NAMALWA (cell line): ENCODE measurements at regions not wholly inside any gene's neighbourhood (a gene's known extent, or its start where the extent isn't known, plus 50 kb on each side); places are given as distances from the start of the nearest gene placed in this dataset.
"Not testable (repeated sequence)": the region's sequence is repeated elsewhere in the genome, so short reads cannot be mapped to it uniquely, and the experiment has no call there.

Experiments
- DNase-seq: peaks from one replicate; pipeline ENCODE4 v3.0.0-alpha.2; 2015; ENCODE audit warnings: low spot score

DNA sequence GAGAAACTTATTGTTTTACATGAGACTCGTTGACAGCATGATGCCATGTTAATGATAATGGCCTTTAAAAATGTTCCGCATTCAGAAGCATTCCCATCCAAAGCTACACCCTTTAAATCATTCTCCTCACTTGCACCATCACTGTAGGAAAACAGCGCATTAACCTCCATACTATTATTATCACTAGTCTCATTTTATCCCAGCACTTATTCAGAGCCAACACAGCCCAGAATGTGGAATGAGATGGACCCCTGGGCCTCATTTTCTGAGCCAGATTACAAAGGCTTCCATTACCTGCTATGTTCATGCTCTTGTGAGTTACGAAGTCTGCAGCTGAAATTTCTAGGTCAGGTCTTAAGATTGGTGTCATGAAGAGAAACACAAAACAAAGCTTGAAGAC lies 159.4 kb downstream of the HS3ST3A1 start:
- DNase-seq: no peak

DNA sequence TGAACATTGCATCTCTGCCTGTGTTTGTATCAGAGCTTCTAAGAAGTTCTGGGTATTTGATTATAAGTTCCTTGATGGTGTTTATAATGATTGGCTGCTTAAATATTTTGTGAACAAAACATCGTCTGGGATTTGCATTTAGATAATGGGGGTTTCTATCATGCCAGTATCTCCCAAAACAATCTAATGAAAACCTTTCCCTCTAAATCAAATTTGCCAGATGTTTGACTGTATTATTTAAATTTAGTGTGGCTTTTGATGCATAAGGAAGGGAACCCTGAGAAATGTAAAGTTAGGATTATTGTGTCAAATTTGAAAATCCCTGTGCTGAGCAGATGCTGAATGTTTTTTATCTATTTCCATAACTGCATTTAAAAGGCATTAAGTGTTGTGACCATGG lies 159.9 kb downstream of the HS3ST3A1 start:
- DNase-seq: no peak

DNA sequence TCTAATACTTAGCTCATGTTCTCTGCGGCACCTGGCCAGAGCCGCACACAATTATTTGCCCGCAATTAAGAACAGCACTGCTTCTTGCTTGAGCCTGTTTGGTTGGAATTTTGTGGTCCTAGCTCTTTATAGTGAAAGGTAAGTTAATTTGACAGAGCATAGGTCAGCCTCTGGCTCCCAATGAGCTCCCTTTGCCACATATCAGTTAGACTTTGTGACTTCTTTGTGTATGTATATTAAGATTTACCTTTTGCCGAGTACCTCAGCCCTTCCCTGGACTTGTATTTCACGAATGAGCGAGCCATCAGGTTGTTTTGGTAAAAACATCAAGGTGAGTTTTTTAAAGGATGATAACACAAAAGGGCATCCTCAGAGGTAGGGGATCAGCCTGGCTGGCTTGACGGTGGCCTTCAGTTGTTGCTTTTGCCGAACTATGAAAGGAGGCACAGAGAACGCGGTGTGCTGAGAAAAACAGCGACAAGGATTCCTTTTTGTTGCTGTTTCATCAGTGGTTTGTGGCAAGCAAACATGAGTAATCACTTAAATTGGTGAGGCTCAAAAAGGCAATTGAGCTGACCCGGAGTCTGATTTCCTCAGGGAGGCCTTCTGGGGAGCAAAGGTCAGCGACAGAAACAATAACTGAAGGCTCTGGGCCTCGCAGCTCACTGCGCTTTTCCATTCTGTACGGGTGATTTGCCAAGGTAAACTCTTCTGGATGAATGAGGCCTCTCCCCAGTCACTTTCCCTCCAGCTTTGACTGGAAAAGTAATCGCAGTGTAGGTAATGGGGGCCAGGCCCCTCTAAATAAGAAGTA lies 163.6 kb downstream of the HS3ST3A1 start:
- DNase-seq: no peak

DNA sequence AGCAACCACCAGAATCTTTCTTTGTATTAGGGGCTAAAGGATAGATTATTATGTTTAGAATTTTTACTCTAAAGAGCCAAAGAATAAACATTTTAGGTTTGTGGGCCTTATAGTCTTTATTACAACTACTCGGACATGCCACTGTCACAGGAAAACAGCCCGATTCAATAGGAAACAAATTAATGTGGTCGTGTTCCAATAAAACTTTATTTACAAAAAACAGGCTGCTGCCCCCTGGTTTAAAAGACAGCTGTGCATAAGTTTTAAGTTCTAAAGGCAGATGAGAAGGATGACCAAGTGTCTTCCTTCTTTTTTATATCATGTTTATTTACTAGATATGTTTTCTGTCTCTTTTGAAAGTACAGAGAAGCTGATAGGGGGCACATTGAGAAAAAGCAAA lies 166.5 kb downstream of the HS3ST3A1 start:
- DNase-seq: no peak

DNA sequence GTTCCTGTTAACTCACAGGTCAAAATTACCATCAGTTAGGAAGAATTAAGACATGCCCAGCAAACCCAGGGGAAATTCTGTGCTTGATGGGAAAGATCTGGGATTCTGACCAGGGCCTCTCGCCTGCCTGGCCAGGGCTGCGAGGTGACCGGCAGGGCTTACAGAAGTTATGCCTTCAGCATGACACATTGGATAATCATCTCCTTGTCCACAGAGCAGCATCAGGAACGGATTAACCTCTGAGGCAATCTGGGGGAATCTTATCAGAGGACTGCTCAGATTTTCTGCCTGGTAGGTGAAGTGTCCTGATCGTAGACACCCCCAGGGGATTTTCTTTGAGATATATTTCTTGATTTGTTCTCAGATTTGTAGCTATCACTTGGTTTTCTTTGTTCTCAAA lies 172.5 kb downstream of the HS3ST3A1 start:
- no peak for DNase-seq

DNA sequence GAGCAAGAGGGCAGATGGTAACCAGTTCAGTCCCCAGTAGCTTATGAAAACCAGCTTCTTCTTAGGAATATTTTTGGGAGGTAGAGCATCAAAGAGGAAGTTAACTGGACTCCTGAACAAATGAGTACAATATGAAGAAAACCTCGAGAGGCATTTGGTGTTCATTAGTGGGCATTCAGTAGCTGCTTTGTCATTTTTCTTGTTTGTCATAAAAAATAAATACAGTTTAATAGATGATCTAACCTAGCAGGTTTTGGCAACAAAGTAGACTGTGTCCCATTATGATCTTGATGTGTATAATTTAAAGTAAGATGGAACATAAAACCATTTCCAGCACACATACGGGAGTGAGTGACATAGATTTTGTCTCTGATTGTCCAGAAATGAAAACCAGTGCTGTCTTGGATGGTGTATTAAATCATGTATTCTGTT lies 173.1 kb downstream of the HS3ST3A1 start:
- no peak for DNase-seq

DNA sequence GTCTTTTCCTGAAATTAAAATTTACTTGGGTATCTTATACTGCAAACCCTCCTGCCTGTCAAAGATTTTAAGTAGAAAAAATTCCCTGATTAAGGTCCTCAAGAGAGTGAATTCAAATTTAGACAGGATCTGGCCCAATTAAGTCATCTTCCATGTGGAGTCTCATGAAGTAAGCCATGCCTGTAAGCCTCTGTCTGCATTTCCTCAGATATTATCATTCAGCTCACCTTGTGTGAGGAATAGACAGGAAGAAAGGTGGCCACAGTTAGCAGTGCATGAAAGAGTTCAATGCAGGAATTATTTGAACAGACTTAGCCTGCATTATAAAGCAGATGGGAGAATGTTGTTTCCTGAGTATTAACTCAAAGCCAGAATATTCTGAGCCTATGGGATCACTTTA lies 174.7 kb downstream of the HS3ST3A1 start:
- no peak for DNase-seq

DNA sequence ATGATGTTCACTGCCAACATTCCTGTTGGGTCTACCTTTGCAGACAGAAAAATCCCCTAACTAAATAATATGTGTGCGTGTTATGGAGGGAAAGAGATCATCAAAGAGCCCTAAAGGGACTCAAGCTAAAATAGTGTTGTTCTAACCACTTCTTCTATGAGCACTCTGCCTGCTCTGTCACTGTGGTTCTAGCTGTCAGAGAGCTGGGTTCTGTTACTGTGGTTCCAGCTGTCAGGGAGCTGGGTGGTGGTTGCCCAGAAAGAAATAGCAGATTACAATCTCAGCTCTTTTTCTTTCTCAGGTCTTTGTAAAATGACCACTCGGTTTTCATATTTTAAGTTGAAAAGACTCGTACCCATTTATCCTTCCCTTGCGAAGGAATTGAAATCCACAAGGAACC lies 176.3 kb downstream of the HS3ST3A1 start:
- no peak for DNase-seq

DNA sequence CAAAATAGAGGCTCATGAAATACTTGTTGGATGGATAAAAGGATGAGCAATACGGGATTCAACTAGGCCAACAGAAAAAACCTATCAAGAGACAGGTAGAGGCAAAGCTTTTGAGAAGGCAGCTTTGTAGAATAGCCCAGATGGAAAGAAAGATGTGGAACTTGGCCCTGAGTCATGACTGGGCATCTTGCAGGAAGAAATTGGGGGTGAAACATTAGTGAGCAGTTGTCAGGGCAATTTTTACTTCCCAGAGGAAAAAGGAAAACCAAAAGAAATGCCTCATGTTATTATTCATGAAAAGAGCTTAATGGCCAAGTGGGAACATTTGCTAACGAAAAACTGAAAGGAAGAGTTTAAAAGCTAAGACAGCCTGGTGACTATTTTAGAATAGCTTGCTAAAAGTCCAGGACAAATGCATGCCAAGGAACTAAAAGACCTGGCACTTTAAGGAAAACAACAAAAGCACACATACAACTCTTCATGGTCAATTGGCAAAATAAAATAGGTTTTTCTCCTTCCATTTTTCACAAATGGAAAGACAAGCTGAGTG lies 180.1 kb downstream of the HS3ST3A1 start:
- DNase-seq: no peak

DNA sequence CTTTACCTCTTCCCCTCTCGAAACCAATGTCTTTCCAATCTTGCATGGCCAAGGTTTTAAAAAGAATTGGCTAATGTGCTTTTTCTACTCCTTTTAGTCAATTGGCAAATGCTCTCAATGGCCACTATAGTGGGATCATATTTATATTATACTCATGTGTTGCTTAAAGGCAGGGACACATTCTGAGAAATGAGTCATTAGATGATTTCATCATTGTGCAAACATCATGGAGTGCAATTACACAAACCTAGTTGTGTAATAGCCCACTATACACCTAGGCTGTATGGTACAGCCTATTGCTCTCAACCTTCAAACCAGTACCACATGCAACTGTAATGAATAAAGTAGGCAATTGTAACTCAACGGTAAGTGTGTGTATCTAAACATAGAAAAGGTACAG lies 180.9 kb downstream of the HS3ST3A1 start:
- DNase-seq: no peak

DNA sequence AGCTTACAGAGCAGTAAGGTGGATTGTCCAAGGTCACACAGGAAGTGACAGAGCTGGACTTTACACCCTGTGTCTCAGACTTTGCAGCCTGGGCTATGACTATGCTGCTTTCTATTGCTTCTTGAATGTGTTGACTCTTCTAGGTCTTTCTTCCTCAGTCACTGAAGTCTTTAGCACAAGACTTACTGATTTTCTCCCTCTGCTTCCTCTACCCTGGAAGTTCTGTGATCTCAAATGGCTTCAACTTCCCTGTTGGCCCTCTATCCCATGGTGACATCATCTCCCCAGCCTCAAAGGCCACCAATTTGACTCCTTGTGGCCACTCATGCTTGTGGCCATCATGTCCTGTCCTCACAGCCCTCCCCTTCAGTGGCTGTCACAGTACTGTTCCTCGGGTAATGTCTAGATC lies 181.3 kb downstream of the HS3ST3A1 start:
- no peak for DNase-seq

DNA sequence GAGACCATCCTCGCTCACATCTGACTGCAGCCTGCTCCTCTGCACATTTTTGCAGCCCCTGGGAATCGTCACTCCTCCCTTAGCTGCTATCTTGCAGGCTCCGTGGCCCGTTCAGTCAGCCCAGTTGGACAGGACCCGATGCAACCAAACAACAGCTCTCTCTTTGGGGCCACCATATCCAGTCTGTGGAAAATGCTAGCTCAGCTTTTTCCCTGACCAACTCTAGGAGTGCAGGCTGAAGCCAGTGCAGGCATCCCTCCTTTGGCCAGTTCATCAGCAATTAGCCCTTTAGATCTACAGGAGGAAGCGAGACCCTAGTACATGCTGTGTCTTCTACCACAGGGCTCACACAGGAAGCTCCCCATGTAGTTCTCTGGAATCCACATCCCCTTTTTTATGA lies 182.1 kb downstream of the HS3ST3A1 start:
- DNase-seq: no peak

DNA sequence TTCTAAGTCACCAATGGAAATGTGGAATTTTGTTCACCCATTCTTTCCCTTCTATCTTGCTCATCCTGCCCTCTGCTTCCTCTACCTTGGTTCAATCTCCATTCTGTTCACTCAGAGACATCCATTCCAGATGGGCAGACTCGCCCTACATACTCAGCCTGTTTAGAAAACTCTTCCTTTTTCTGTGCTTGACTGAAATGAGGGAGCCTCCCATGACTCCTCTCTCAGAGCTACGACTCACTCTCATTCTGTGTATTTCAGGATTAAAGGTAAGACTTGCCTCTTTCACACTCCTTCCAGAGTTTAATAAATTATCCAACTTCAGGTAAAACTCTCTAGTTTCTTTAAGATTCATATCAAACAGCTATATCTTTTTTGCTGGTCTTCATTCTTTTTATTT lies 182.8 kb downstream of the HS3ST3A1 start:
- no peak for DNase-seq

DNA sequence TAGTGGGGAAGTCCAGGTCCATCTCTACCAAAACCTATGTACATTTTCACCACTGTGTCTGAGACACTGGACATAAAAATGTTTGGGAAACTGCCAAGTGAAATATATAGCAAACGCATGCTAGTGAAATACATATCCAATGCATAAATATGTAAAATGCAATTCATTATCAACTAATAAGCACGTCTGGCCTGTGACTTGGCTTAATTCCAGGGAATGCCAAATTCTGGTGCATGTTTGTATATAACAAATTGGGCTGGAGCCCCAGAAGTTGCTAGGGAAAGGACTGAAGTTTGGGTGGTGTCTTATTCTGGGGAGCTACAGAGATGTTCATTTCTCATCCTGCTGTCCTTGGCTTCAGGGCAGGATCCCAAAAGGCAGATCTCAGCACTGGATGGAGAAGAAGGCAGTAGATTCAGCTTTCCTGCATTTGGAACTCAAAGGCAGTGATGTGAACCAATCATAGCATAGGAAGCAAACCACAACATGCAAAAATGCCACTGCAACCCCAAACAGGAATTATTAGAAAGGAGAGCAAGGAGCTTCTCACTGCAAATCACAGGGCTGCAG lies 184.3 kb downstream of the HS3ST3A1 start:
- no peak for DNase-seq

DNA sequence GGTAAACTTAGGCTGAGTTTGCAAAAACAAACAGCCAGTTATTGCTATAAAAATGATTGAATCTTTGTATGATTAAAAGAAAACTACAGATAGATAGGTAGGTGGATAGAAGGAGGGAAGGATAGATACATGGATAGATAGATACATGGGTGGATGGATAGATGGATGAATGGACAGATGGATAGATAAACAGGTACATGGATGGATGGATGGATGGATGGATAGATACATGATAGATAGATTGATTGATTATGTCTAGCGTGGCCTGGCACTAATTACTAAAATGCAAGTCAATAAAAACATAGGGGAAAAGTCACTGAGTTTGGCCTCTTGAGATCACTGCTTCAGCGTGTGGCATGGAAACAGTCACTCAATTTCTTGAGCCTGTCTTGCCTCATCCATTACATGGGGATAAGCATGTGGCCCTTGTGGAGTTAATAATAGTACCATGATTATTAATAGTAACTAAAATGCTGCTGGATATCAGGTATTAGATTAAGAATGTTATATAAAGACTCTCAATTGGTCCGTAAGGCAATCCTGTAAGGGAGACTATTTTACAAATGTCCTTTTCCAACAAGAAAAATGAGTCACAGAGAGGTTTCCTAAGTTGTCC lies 184.9 kb downstream of the HS3ST3A1 start:
- DNase-seq: no peak

DNA sequence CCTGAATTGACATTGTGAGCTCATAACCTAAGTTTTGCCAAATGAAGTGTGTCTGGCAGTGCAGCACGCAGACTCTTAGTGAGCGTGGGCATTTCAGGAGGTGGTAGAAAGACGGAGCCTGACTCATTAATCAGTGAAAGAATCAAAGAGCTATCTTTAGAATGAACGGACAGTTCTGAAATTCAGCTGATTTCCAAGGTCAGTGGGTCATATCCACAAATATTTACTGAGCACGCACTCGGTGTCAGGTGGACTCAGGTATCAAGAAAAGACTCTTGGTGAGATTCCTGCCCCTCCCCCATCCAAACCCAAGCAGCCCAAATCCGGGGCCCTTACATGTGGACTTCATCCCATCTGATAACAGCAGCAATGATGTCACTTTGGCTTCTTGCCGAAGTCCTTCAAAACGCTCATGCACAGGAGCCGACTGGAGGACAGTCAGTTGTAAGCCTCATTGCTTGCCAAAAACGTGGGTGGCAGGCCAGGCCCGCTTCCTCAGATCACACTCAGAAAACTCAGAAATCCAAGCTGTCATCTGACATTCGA lies 185.8 kb downstream of the HS3ST3A1 start:
- no peak for DNase-seq

DNA sequence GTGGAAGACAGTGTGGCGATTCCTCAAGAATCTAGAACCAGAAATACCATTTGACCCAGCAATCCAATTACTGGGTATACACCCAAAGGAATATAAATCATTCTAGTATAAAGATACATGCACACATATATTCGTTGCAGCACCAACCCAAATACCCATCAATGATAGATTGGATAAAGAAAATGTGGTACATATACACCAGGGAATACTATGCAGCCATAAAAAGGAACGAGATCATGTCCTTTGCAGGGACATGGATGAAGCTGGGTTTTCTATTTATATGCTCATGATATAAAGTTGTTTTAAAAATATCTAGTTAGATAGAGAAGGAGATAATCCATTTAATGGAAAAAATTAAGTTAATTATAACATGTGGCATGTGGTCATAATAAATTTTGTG lies 186.5 kb downstream of the HS3ST3A1 start:
- DNase-seq: not testable (repeated sequence)

DNA sequence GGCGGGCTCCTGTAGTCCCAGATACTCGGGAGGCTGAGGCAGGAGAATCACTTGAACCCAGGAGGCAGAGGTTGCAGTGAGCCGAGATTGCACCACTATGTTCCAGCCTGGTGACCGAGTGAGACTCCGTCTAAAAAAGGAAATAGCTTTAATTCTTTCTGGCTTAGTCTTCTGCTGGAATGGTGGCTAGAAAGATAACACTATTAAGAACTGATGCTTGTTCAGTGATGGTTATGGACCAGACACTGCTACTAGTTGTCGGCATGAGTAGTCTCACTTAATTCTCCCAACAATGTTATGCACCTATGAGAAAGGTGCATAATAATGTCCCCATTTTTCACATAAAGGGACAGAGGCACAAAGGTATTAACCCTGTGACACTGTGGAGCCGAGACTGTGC lies 188.7 kb downstream of the HS3ST3A1 start:
- DNase-seq: no peak

DNA sequence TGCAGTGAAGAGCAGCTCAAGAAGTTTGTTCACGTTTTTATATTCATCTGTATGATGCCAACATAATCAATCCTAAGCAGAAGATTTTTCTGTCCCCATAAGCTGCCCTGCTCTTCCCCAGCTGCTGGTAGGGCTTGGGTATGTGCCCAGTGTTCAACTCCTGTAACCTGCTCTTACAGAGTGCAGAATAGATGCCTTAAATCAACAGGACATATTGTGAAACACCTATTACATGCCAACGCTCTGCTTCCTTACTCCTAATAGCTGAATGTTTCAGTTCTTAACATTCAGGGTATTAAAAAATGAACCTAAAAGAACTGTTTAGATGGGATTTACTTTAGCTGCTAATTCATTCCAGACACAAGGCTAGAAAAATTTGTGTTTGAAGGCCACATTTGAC lies 190.9 kb downstream of the HS3ST3A1 start:
- DNase-seq: no peak

DNA sequence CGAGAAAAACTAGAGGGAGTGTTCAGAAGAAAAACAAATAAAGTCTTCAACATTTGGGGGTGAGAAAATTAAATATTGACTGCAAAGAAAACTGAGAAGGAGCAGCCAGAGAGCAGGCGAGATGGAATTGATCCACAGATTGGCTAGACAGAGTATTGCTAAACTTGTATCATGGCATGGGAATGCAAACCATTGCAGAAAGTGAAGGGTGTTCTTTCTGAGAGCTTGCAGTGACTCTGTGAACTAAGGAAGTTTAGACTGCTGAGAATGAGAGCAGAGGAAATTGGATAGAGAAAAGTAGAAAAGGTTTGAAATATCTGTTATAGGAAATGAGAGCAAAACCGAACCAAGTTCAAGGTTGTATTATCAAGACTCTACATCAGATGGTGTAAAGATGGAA lies 191.5 kb downstream of the HS3ST3A1 start:
- DNase-seq: no peak

DNA sequence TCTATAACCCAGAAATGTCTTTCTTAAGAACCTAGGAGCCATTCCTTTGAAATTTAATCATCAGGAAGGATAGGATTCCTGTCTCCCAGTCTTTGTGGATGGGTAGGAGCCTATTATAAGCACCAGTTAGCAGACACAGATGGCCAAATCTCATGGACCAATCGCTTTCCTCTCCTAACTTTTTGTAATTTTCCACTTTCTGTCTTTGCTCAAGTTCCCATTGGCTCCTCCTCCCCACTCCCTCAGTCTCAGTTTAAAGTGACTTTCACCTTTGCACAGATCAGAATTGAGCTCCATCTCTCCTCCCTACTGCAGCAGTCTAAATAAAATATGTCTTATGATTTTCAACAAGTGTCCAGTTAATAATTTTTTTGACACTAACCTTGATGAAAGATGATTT lies 192.3 kb downstream of the HS3ST3A1 start:
- DNase-seq: no peak

DNA sequence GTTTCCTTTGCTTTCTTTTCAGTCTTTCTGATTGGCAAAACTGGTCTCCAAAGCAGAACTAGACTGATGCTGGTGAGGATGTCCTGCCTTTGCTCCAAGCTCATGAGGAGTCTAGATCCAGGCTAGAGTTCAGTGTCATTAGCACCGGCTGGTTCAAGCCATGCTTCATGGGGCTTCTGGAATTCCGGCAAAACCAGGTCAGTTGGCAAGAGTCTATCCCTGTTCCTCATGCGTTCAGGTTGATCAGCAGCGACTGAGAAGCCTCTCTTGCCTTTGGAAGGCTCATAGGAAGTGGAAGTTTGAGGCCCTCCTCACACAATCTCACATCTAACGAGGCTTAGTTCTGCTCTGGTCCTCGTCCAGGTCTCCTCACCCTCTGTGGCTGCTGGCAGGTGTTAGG lies 194.3 kb downstream of the HS3ST3A1 start:
- no peak for DNase-seq

DNA sequence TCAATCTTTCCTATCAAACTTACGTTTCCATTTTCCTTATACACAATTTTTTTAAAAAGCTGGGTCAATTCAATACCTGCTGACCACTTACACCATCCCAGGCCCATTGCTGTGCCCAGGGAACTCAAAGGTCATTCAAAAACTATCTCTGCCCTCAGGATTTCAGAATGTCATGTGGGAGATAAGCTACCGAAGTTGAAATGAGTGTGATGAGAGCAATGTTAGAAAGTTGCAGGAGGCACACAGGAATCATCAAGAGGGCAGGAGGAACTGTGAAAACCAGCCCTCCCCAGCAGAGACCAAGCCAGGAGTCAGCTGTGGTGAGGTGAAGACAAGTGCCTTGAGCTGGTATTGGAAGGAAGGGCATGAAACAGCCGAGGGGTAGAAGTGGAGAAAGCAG lies 195.9 kb downstream of the HS3ST3A1 start:
- DNase-seq: no peak
